Adrenal gland (tissue), 5 donors: ENCODE measurements at regions not wholly inside any gene's neighbourhood (a gene's known extent, or its start where the extent isn't known, plus 50 kb on each side); places are given as distances from the start of the nearest gene placed in this dataset.

Experiments
- CTCF ChIP-seq, 6 experiments: fragments of 450-650 bp in 4 of 6; fragments of 200-600 bp in 2 of 6; sonication (generic) in 1 of 6; IDR thresholded peaks; 1 replicate in 5 of 6; 2 replicates in 1 of 6; pipeline versions ENCODE4 v1.5.1 to v1.8.0; 2016 to 2021; ENCODE audit warnings: antibody characterized with exemption in 6 of 6, mild to moderate bottlenecking in 2 of 6, moderate library complexity in 1 of 6
- POLR2A ChIP-seq, 2 donors: fragments of 450-650 bp; IDR thresholded peaks; one replicate each; pipeline ENCODE4 v1.6.1; 2017; ENCODE audit warnings: antibody characterized with exemption in 2 of 2, mild to moderate bottlenecking in 2 of 2, moderate library complexity in 1 of 2
- donor health status: DM: no; HTN: no; CAD: no.

DNA sequence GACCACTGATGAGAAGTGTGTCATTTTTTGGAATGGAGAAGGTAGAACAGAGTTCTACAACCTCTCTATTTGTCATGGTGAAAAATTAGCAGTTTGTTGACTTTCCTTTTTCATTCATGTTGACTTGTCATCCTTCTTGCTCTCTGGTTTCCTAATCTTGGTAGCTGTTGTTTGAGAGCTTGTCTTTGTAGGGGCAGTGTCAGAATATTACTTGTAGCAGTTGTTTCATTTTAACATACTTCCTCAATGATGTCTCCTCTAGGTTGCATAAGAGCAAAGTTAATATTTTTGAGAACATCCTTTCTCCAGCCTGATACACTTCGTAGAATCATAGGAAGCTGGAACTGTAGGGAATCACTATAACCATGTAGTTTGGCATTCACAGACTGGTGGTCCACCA, 368.2 kb upstream of the FANCL start:
- no peak for TF ChIP-seq CTCF (IDR thresholded peaks at IDR 0.05)
- no peak for TF ChIP-seq POLR2A (IDR thresholded peaks at IDR 0.05)
